HCT116 (cell line): ENCODE measurements at regions not wholly inside any gene's neighbourhood (a gene's known extent, or its start where the extent isn't known, plus 50 kb on each side); places are given as distances from the start of the nearest gene placed in this dataset.

Source experiments
- ATAC-seq: fragments of 200-7000 bp; cut with Tn5 transposase; 2 replicates; pipeline ENCODE4 v1.9.1; 2020; ENCODE audit warnings: mild to moderate bottlenecking, moderate library complexity
- BruUV-seq: library from RNA; stranded (reverse); fragments of 400-500 nt; replicated peaks from 2 replicates; lab custom pipeline; 2021; lab: Mats Ljungman, UMichigan
- CTCF ChIA-PET: fragments of 300-600 bp; sonication (Branson Sonifier 250); formaldehyde crosslinking; loops from one replicate; lab custom pipeline; 2021; ENCODE audit warnings: antibody characterized with exemption; lab: Charles Lee
- POLR2A ChIA-PET: fragments of 300-600, 350-600 bp; sonication (Branson Sonifier 250); formaldehyde crosslinking; loops from one replicate; lab custom pipeline; 2021; ENCODE audit warnings: antibody characterized with exemption; lab: Charles Lee
- RAD21 ChIA-PET, 2 experiments: fragments of 300-600 bp; sonication (Branson Sonifier 250); formaldehyde crosslinking; loops; one replicate each; lab custom pipeline; 2023; ENCODE audit warnings: low total read pairs in 2 of 2; ENCODE audit not compliant: uncharacterized antibody in 2 of 2, unreplicated experiment in 2 of 2, low non-redundant PET in 1 of 2; lab: Charles Lee
- DNase-seq: peaks from one replicate; pipeline ENCODE4 v3.0.0-alpha.2; 2010; ENCODE audit warnings: low read depth, low spot score
- H2AFZ ChIP-seq: fragments of 200-600 bp; shearing (Covaris generic), sonication (generic); 2 replicates; pipeline ENCODE4 v1.6.1; 2017; ENCODE audit warnings: low read depth, mixed run types, mixed read lengths, antibody characterized with exemption, low read length; ENCODE audit not compliant: poor library complexity, severe bottlenecking
- H3K27ac ChIP-seq: 2 replicates; pipeline ENCODE4 v1.5.1; 2012; ENCODE audit warnings: low read depth, low read length
- H3K27me3 ChIP-seq: fragments of 200-600 bp; sonication (generic); 2 replicates; pipeline ENCODE4 v1.6.1; 2016; ENCODE audit warnings: mixed run types, low read length, mixed read lengths; ENCODE audit not compliant: insufficient read depth
- H3K36me3 ChIP-seq, 2 experiments: fragments of 200-500 bp in 1 of 2; fragments of 200-600 bp in 1 of 2; sonication (Bioruptor generic) in 1 of 2; sonication (generic) in 1 of 2; 2 replicates each; pipeline versions ENCODE4 v1.5.1 to v1.6.1; 2014 to 2016; ENCODE audit warnings: low read length in 2 of 2, inconsistent platforms in 1 of 2, mixed read lengths in 1 of 2, mixed run types in 1 of 2; ENCODE audit not compliant: insufficient read depth in 2 of 2, control insufficient read depth in 1 of 2
- H3K4me1 ChIP-seq, 2 experiments: fragments of 200-600 bp in 1 of 2; sonication (generic) in 1 of 2; 2 replicates each; pipeline versions ENCODE4 v1.5.1 to v1.6.1; 2012 to 2017; ENCODE audit warnings: low read length in 2 of 2, inconsistent platforms in 1 of 2, mild to moderate bottlenecking in 1 of 2, mixed read lengths in 1 of 2, mixed run types in 1 of 2, moderate library complexity in 1 of 2; ENCODE audit not compliant: insufficient read depth in 2 of 2, control insufficient read depth in 1 of 2
- H3K4me2 ChIP-seq: fragments of 200-600 bp; sonication (generic); 2 replicates; pipeline ENCODE4 v1.6.1; 2017; ENCODE audit warnings: mixed run types, low read length, mixed read lengths
- H3K4me3 ChIP-seq, 2 experiments: fragments of 200-600 bp in 1 of 2; sonication (generic) in 1 of 2; replicated peaks in 1 of 2; 2 replicates each; pipeline ENCODE4 v1.5.1; 2011 to 2016; ENCODE audit warnings: low read length in 2 of 2, control low read depth in 1 of 2, low read depth in 1 of 2, mild to moderate bottlenecking in 1 of 2, mixed read lengths in 1 of 2, mixed run types in 1 of 2
- H3K79me2 ChIP-seq: fragments of 200-600 bp; sonication (generic); 2 replicates; pipeline ENCODE4 v1.6.1; 2017; ENCODE audit warnings: mild to moderate bottlenecking, mixed run types, low read length, moderate library complexity, mixed read lengths; ENCODE audit not compliant: insufficient read depth
- H3K9ac ChIP-seq: fragments of 200-600 bp; sonication (generic); 2 replicates; pipeline ENCODE4 v1.6.1; 2016; ENCODE audit warnings: low read length, mixed read lengths
- H3K9me2 ChIP-seq: fragments of 200-600 bp; sonication (generic), shearing (Covaris generic); 2 replicates; pipeline ENCODE4 v1.6.1; 2017; ENCODE audit warnings: mixed run types, mild to moderate bottlenecking, moderate library complexity; ENCODE audit not compliant: insufficient read depth
- H3K9me3 ChIP-seq, 2 experiments: fragments of 200-500 bp in 1 of 2; fragments of 200-600 bp in 1 of 2; sonication (Bioruptor generic) in 1 of 2; sonication (generic) in 1 of 2; 2 replicates each; pipeline ENCODE4 v1.6.1; 2014 to 2017; ENCODE audit warnings: low read length in 2 of 2, mixed read lengths in 2 of 2, inconsistent platforms in 1 of 2, low read depth in 1 of 2, mild to moderate bottlenecking in 1 of 2, mixed run types in 1 of 2, moderate library complexity in 1 of 2; ENCODE audit not compliant: control insufficient read depth in 1 of 2, insufficient read depth in 1 of 2
- H4K20me1 ChIP-seq: fragments of 200-600 bp; sonication (generic), shearing (Covaris generic); 2 replicates; pipeline ENCODE4 v1.6.1; 2017; ENCODE audit warnings: mixed run types, mild to moderate bottlenecking, moderate library complexity; ENCODE audit not compliant: insufficient read depth
- ATF3 ChIP-seq: IDR thresholded peaks from 2 replicates; pipeline ENCODE4 v1.6.1; 2012
- CBX3 ChIP-seq: IDR thresholded peaks from 2 replicates; pipeline ENCODE4 v1.6.1; 2012; ENCODE audit warnings: low read depth
- EGR1 ChIP-seq: IDR thresholded peaks from 2 replicates; pipeline ENCODE4 v1.6.1; 2012; ENCODE audit warnings: low read depth
- ELF1 ChIP-seq: IDR thresholded peaks from 2 replicates; pipeline ENCODE4 v1.6.1; 2012; ENCODE audit warnings: low read depth, borderline replicate concordance
- EZH2 ChIP-seq: fragments of 200-600 bp; sonication (generic); IDR thresholded peaks from 2 replicates; pipeline ENCODE4 v1.6.1; 2017; ENCODE audit warnings: antibody characterized with exemption, mixed run types
- FOSL1 ChIP-seq: IDR thresholded peaks from 2 replicates; pipeline ENCODE4 v1.6.1; 2012; ENCODE audit warnings: low read depth
- JUND ChIP-seq: IDR thresholded peaks from 2 replicates; pipeline ENCODE4 v1.6.1; 2012
- SP1 ChIP-seq: IDR thresholded peaks from 2 replicates; pipeline ENCODE4 v1.6.1; 2012; ENCODE audit warnings: low read depth
- YY1 ChIP-seq: IDR thresholded peaks from 2 replicates; pipeline ENCODE4 v1.6.1; 2011; ENCODE audit warnings: low read length, low read depth, moderate library complexity, mild to moderate bottlenecking; ENCODE audit not compliant: insufficient replicate concordance; ENCODE audit errors: extremely low read depth
- ZBTB33 ChIP-seq: IDR thresholded peaks from 2 replicates; pipeline ENCODE4 v1.6.1; 2011; ENCODE audit warnings: mild to moderate bottlenecking, low read length, moderate library complexity; ENCODE audit not compliant: insufficient replicate concordance; ENCODE audit errors: extremely low read depth
- ZFX ChIP-seq: fragments of 450-650 bp; IDR thresholded peaks from 2 replicates; pipeline ENCODE4 v1.6.1; 2017
- intact Hi-C: fragments of 100-400 bp; cut with micrococcal nuclease; formaldehyde crosslinking; loops from 2 replicates; pipeline ENCODE4 v1.10.0; 2022
- TF ChIP-seq, protein P1 (sequence below): IDR thresholded peaks from 2 replicates; pipeline ENCODE4 v1.6.1; 2012

- no peaks in the 10 kb centered on the region for H4K20me1 ChIP-seq
- no TSS peak for BruUV-seq
- RAD21 ChIA-PET: no interaction called here
- H3K9ac ChIP-seq: no peak overlapping the region
- no peak for TF ChIP-seq ZFX
- TF ChIP-seq EZH2: no peak
- TF ChIP-seq, protein P1, sequence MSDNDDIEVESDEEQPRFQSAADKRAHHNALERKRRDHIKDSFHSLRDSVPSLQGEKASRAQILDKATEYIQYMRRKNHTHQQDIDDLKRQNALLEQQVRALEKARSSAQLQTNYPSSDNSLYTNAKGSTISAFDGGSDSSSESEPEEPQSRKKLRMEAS: no peak
- no peak for TF ChIP-seq ELF1
- no peak for TF ChIP-seq ATF3
- TF ChIP-seq EGR1: no peak
- TF ChIP-seq SP1: no peak
- TF ChIP-seq FOSL1: no peak
- TF ChIP-seq, all 23 proteins: peak for 0
- no peaks in the 10 kb centered on the region for H3K27me3 ChIP-seq
- no peak overlapping the region for H3K4me2 ChIP-seq
- peaks cover 0 to 12% of the 10 kb centered on the region in 2 experiments; a peak in 1 of 4 replicates for H3K9me3 ChIP-seq
- no peak overlapping the region for H3K27ac ChIP-seq
- CTCF ChIA-PET: no interaction called here
- H3K79me2 ChIP-seq: no peaks in the 10 kb centered on the region
- no peaks in the 10 kb centered on the region for H3K9me2 ChIP-seq
- no peaks in the 10 kb centered on the region for H3K36me3 ChIP-seq
- intact Hi-C loops: no loop called here
- POLR2A ChIA-PET: no interaction called here
- DNase-seq (no peak), ATAC-seq (no peak)
- no peak overlapping the region for H2AFZ ChIP-seq
- no peaks in the 10 kb centered on the region for H3K4me1 ChIP-seq
- H3K4me3 ChIP-seq: no peak overlapping the region
Measured at GRCh38 chr9:102085548-102085947, 347.1 kb upstream of the GRIN3A start.

DNA sequence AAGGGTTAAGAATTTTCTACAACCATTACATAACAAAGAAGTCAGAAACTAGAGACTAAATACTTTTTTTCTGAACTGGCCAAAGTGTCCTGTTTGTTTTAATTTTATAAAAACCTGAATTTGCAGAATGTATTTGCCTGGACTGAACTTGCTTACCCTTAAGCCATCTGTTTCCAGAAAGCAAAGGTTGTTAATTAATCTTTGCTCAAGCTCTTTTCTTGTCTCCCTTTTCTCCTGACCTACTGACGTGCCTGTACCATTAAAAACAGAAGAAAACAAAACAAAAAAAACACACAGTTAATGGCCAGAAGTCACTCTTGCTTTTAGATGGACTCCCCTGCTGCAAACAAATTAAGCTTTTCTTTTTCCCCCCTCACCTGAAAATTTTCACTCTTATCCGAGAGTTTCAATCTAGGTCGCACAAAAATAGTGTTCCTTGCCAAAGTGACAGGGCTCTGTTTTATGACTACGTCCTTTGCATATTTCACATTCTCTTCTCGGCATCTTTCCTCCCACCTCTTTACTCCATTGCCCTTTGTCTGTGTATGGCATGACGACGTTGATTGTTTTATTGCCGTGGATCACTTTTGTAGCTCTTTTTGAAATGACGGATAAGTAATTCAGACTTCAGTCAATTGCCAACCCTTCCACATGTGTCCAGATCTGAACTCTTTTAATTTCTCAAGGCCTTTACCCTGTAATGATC lies 333.8 kb upstream of the GRIN3A start:
- H3K4me2 ChIP-seq: no peak overlapping the region
- H3K4me3 ChIP-seq: no peak overlapping the region
- H3K9me3 ChIP-seq: peaks cover 0 to under 1% of the 10 kb centered on the region in 2 experiments; a peak in 2 of 4 replicates
- no peak overlapping the region for H3K27ac ChIP-seq
- H3K27me3 ChIP-seq: no peaks in the 10 kb centered on the region
- DNase-seq: no peak
- H2AFZ ChIP-seq: no peak overlapping the region
- CTCF ChIA-PET: no interaction called here
- intact Hi-C loops: no loop called here
- RAD21 ChIA-PET: no interaction called here
- H3K9ac ChIP-seq: no peak overlapping the region
- H3K9me2 ChIP-seq: no peaks in the 10 kb centered on the region
- no peaks in the 10 kb centered on the region for H3K36me3 ChIP-seq
- no peaks in the 10 kb centered on the region for H3K4me1 ChIP-seq
- BruUV-seq: no TSS peak
- H4K20me1 ChIP-seq: no peaks in the 10 kb centered on the region
- H3K79me2 ChIP-seq: no peaks in the 10 kb centered on the region
- TF ChIP-seq ZBTB33 (no peak), JUND (no peak), CBX3 (no peak), SP1 (no peak), ZFX (no peak), YY1 (no peak), FOSL1 (no peak)
- TF ChIP-seq, protein P1: no peak
- ATAC-seq: no peak
- POLR2A ChIA-PET: no interaction called here
